Stimulated activated naive CD8-positive, alpha-beta T cell treated with anti-CD3 and anti-CD28 coated beads, Interleukin-15, Interleukin-2, amounts not matched to agents 100 U/mL and 50 U/mL, for 24 hours (primary cell): ENCODE measurements at regions not wholly inside any gene's neighbourhood (a gene's known extent, or its start where the extent isn't known, plus 50 kb on each side); places are given as distances from the start of the nearest gene placed in this dataset.

Experiments
- ATAC-seq: fragments of 150-1000 bp; cut with Tn5 transposase; one replicate; pipeline ENCODE4 v1.10.0; 2021
- DNase-seq: peaks from one replicate; pipeline ENCODE4 v3.0.0; 2021

- DNase-seq: no peak
Measured at GRCh38 chr4:137203601-137204000, 328.7 kb downstream of the PCDH18 start.

GRCh38 chr4:137200322-137200721 is 332.0 kb downstream of the PCDH18 start:
- no peak for ATAC-seq
- DNase-seq: no peak

More at GRCh38 chr4:137203601-137204000, 328.7 kb downstream of the PCDH18 start:
- ATAC-seq: no peak

- DNase-seq (no peak), ATAC-seq (no peak)
Measured at GRCh38 chr4:137198791-137199190, 333.5 kb downstream of the PCDH18 start.

GRCh38 chr4:137194670-137195069 is 337.6 kb downstream of the PCDH18 start:
- no peak for ATAC-seq
- no peak for DNase-seq

- no peak for DNase-seq
Measured at GRCh38 chr4:137193564-137193963, 338.7 kb downstream of the PCDH18 start.

GRCh38 chr4:137181293-137181899 is 350.9 kb downstream of the PCDH18 start:
- DNase-seq (no peak), ATAC-seq (no peak)

More at GRCh38 chr4:137193564-137193963, 338.7 kb downstream of the PCDH18 start:
- ATAC-seq: no peak

GRCh38 chr4:137180349-137180748 is 351.9 kb downstream of the PCDH18 start:
- DNase-seq (no peak), ATAC-seq (no peak)

- no peak for ATAC-seq
Measured at GRCh38 chr4:137156807-137157206, 375.5 kb downstream of the PCDH18 start.

GRCh38 chr4:137156054-137156453 is 376.2 kb downstream of the PCDH18 start:
- no peak for DNase-seq
- no peak for ATAC-seq

More at GRCh38 chr4:137156807-137157206, 375.5 kb downstream of the PCDH18 start:
- no peak for DNase-seq

GRCh38 chr4:137131201-137131600 is 401.1 kb downstream of the PCDH18 start:
- ATAC-seq (no peak), DNase-seq (no peak)

GRCh38 chr4:137129845-137130244 is 402.4 kb downstream of the PCDH18 start:
- no peak for ATAC-seq
- no peak for DNase-seq

- DNase-seq (no peak), ATAC-seq (no peak)
Measured at GRCh38 chr4:137129441-137129840, 402.9 kb downstream of the PCDH18 start.

- ATAC-seq (no peak), DNase-seq (no peak)
Measured at GRCh38 chr4:137125011-137125410, 407.3 kb downstream of the PCDH18 start.

- DNase-seq: no peak
- no peak for ATAC-seq
Measured at GRCh38 chr4:137124278-137124932, 407.9 kb downstream of the PCDH18 start.

GRCh38 chr4:137122876-137123275 is 409.4 kb downstream of the PCDH18 start:
- ATAC-seq (no peak), DNase-seq (no peak)

- DNase-seq (no peak), ATAC-seq (no peak)
Measured at GRCh38 chr4:137116144-137116543, 416.1 kb downstream of the PCDH18 start.

- no peak for DNase-seq
Measured at GRCh38 chr4:137106733-137107132, 425.6 kb downstream of the PCDH18 start.

GRCh38 chr4:137106287-137106686 is 426.0 kb downstream of the PCDH18 start:
- ATAC-seq (no peak), DNase-seq (no peak)

More at GRCh38 chr4:137106733-137107132, 425.6 kb downstream of the PCDH18 start:
- ATAC-seq: no peak

- DNase-seq: no peak
- ATAC-seq: no peak
Measured at GRCh38 chr4:137090951-137091350, 441.3 kb downstream of the PCDH18 start.

GRCh38 chr4:137083571-137084135 is 448.6 kb downstream of the PCDH18 start:
- no peak for DNase-seq
- ATAC-seq: no peak

GRCh38 chr4:137082061-137082460 is 450.2 kb downstream of the PCDH18 start:
- no peak for ATAC-seq

GRCh38 chr4:137076908-137077307 is 455.4 kb downstream of the PCDH18 start:
- DNase-seq (no peak), ATAC-seq (no peak)

More at GRCh38 chr4:137082061-137082460, 450.2 kb downstream of the PCDH18 start:
- no peak for DNase-seq

- ATAC-seq: no peak
- DNase-seq: no peak
Measured at GRCh38 chr4:137075586-137075985, 456.7 kb downstream of the PCDH18 start.

GRCh38 chr4:137070614-137071013 is 461.7 kb downstream of the PCDH18 start:
- no peak for DNase-seq
- ATAC-seq: no peak
